Adrenal gland (tissue), 9 donors: ENCODE measurements at regions not wholly inside any gene's neighbourhood (a gene's known extent, or its start where the extent isn't known, plus 50 kb on each side); places are given as distances from the start of the nearest gene placed in this dataset.

Experiments
- DNase-seq, 7 donors: peaks; one replicate each; pipeline ENCODE4 v3.0.0-alpha.2; 2019 to 2020
- H3K27ac ChIP-seq, 5 donors: fragments of 200-600 bp; sonication (generic) in 4 of 5; 1 replicate in 3 of 5; 2 replicates in 2 of 5; pipeline versions ENCODE4 v1.5.1 to v1.8.0; 2016 to 2020; ENCODE audit warnings: mild to moderate bottlenecking in 1 of 5
- H3K27me3 ChIP-seq: fragments of 200-600 bp; 2 replicates; pipeline ENCODE4 v1.8.0; 2021
- H3K36me3 ChIP-seq, 2 donors: fragments of 200-600 bp; replicated peaks in 1 of 2; 1 replicate in 1 of 2; 2 replicates in 1 of 2; pipeline versions ENCODE4 v1.5.1 to v1.8.0; 2018 to 2022
- H3K4me1 ChIP-seq, 2 donors: fragments of 200-600 bp; replicated peaks in 1 of 2; 1 replicate in 1 of 2; 2 replicates in 1 of 2; pipeline versions ENCODE4 v1.5.1 to v1.8.0; 2018 to 2021
- H3K4me3 ChIP-seq, 4 donors: fragments of 200-600 bp; sonication (generic) in 3 of 4; one replicate each; pipeline ENCODE4 v1.5.1; 2016 to 2018
- H3K9me3 ChIP-seq, 3 donors: fragments of 200-600 bp; sonication (generic) in 1 of 3; replicated peaks in 1 of 3; 1 replicate in 2 of 3; 2 replicates in 1 of 3; pipeline versions ENCODE4 v1.5.1 to v1.8.0; 2016 to 2021
- POLR2A ChIP-seq, 2 donors: fragments of 450-650 bp; IDR thresholded peaks; one replicate each; pipeline ENCODE4 v1.6.1; 2017; ENCODE audit warnings: antibody characterized with exemption in 2 of 2, mild to moderate bottlenecking in 2 of 2, moderate library complexity in 1 of 2
- WGBS, 4 donors: extraction: QIAGEN DNeasy Blood & Tissue Kit in 2 of 4; methylation state at CpG; one replicate each; pipeline versions ENCODE4 v1.1.5 to v1.1.7; 2013 to 2017; 5-methylcytosine and 5-hydroxymethylcytosine counted together
- intact Hi-C, 2 donors: fragments of 100-400 bp; cut with DNase I; formaldehyde crosslinking; loops; one replicate each; pipeline versions ENCODE4 v1.14.1 to v1.15.0; 2022 to 2023
- TF ChIP-seq, protein P1 (sequence below), 6 experiments: fragments of 450-650 bp in 4 of 6; fragments of 200-600 bp in 2 of 6; sonication (generic) in 1 of 6; IDR thresholded peaks; 1 replicate in 5 of 6; 2 replicates in 1 of 6; pipeline versions ENCODE4 v1.5.1 to v1.8.0; 2016 to 2021; ENCODE audit warnings: antibody characterized with exemption in 6 of 6, mild to moderate bottlenecking in 2 of 6, moderate library complexity in 1 of 6
- donor health status: healthy with polysubstance abuse.
- donor health status: Bipolar disorder and iron deficiency.
- donor health status: DM: yes; HTN: yes; CAD: no.
- donor health status: DM: no; HTN: no; CAD: no.
- donor health status: DM: no; HTN: no; CAD: no.

DNA sequence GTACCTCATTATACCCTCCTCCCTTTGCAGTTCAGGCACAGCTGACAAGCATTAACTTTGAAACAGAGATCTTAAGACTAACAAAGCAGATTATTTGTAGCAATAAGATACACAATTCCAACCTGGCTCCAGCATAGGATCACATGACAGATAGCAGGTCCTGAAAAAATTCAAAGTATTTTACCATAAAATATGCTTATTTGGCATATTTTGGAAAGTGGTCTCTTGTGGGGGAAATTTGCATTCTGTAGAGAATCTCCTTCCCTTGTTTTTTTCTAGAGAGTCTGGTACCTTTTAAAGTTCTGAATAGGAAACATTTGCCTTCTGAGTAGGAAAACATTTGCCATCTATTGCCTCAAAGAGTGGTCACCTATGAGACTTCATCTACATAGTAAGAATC is 212.8 kb upstream of the SH3BP4 start:
- no peak for DNase-seq
- TF ChIP-seq POLR2A (IDR thresholded peaks at IDR 0.05), result no peak
- TF ChIP-seq, protein P1, sequence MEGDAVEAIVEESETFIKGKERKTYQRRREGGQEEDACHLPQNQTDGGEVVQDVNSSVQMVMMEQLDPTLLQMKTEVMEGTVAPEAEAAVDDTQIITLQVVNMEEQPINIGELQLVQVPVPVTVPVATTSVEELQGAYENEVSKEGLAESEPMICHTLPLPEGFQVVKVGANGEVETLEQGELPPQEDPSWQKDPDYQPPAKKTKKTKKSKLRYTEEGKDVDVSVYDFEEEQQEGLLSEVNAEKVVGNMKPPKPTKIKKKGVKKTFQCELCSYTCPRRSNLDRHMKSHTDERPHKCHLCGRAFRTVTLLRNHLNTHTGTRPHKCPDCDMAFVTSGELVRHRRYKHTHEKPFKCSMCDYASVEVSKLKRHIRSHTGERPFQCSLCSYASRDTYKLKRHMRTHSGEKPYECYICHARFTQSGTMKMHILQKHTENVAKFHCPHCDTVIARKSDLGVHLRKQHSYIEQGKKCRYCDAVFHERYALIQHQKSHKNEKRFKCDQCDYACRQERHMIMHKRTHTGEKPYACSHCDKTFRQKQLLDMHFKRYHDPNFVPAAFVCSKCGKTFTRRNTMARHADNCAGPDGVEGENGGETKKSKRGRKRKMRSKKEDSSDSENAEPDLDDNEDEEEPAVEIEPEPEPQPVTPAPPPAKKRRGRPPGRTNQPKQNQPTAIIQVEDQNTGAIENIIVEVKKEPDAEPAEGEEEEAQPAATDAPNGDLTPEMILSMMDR (IDR thresholded peaks at IDR 0.05), result no peak

DNA sequence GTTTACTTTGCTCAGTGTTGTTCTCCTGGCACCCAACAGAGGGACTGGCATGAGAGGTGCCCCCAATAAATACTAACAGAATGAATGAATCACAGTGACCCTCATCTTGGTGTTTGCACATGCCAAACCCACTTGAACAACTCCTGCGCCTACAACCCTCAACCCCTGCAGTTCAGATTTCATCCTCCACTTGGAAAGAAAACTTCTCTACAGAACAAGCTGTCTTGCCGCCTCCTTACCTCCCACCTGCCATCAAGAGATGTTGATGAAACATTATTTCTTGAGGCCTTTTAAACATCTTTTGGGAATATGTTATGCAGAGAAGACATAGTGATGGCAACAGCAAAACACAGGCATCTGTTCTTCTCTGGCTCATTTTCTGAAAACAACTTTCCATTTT is 216.0 kb upstream of the SH3BP4 start:
- no peak for TF ChIP-seq POLR2A (IDR thresholded peaks at IDR 0.05)
- TF ChIP-seq, protein P1 (IDR thresholded peaks at IDR 0.05), result no peak
- H3K4me1 ChIP-seq, result no peaks in the 10 kb centered on the region
- no peak for DNase-seq
- no peaks in the 10 kb centered on the region for H3K9me3 ChIP-seq
- intact Hi-C loops, result no loop called here
- H3K36me3 ChIP-seq, result no peaks in the 10 kb centered on the region
- no peak overlapping the region for H3K27ac ChIP-seq
- H3K4me3 ChIP-seq, result no peak overlapping the region
- no peaks in the 10 kb centered on the region for H3K27me3 ChIP-seq
- whole genome bisulfite sequencing, 4 donors, result 92 to 98% (median 95%) methylated on average over 2 of the region's 2 CpGs

More for the DNA sequence above, 212.8 kb upstream of the SH3BP4 start:
- no peak overlapping the region for H3K4me3 ChIP-seq
- no peaks in the 10 kb centered on the region for H3K36me3 ChIP-seq
- H3K9me3 ChIP-seq, result no peaks in the 10 kb centered on the region
- intact Hi-C loops, result no loop called here
- H3K27me3 ChIP-seq, result no peaks in the 10 kb centered on the region
- H3K4me1 ChIP-seq, result no peaks in the 10 kb centered on the region
- no peak overlapping the region for H3K27ac ChIP-seq

DNA sequence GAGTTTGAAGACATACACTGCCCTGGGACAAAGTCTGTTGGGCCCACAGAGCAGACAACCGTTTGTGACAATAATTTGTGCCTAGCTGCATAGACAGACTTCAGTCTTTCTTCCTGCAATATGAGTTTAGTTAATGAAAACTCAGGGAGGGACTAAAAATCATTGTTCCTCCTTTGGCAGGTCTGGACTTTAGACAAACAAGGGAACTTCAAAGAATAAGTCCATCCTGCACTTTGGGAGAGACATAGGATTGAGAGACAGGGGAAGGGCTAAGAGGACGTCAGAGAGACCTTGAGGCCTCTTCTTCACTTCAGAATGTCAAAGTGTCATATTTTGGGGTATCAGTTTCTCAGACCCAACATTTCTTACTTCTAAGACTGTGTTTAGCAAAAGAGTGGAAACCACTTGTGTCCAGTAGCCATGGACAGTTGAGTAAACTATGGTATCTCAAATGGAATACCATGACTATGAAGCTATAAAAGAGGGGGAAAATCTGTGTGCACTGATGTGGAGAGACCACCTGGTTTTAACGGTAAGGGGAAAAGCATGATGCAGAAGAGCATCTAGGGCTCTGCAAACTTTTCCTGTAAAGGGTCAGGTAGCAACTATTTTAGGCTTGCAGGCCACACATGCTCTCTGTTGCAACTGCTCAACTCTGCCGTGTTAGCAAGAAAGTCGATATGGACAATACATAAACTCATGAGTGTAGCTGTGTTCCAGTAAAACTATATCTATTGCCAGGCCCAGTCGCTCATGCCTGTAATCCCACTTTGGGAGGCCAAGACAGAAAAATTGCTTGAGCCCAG is 217.8 kb upstream of the SH3BP4 start:
- DNase-seq, result no peak
- Histone ChIP-seq H3K36me3 (no peaks in the 10 kb centered on the region), H3K9me3 (no peaks in the 10 kb centered on the region), H3K27ac (no peak overlapping the region), H3K4me3 (no peak overlapping the region), H3K27me3 (no peaks in the 10 kb centered on the region), H3K4me1 (no peaks in the 10 kb centered on the region)
- intact Hi-C loops, result no loop called here
- TF ChIP-seq POLR2A (IDR thresholded peaks at IDR 0.05), result no peak
- TF ChIP-seq, protein P1 (IDR thresholded peaks at IDR 0.05), result no peak
- 62 to 84% (median 74%) methylated on average over 6 of the region's 6 CpGs for WGBS, 4 donors

DNA sequence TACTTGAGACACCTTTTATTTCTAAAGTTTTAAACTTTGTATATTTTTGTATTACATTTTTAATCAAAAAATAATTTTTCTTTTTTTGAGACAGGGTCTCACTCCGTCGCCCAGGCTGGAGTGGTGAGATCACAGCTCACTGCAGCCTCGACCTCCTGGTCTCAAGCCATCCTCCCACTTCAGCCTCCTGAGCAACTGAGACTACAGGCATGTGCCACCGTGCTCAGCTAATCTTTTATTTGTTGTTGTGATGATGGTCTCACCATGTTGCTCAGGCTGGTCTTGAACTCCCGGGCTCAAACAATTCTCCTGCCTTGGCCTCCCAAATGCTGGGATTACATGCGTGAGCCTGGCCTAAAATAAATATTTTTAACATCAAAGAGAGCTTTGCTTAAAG is 218.7 kb upstream of the SH3BP4 start:
- H3K27me3 ChIP-seq, result no peaks in the 10 kb centered on the region
- H3K36me3 ChIP-seq, result no peaks in the 10 kb centered on the region
- no peaks in the 10 kb centered on the region for H3K9me3 ChIP-seq
- no peak overlapping the region for H3K4me3 ChIP-seq
- WGBS, 4 donors, result 88 to 95% (median 94%) methylated on average over 6 of the region's 6 CpGs
- no peaks in the 10 kb centered on the region for H3K4me1 ChIP-seq
- no peak overlapping the region for H3K27ac ChIP-seq
- TF ChIP-seq POLR2A (IDR thresholded peaks at IDR 0.05), result no peak
- TF ChIP-seq, protein P1 (IDR thresholded peaks at IDR 0.05), result no peak
- DNase-seq, result no peak
- intact Hi-C loops, result no loop called here
